Smooth muscle cell (in vitro differentiated cells): ENCODE measurements at regions not wholly inside any gene's neighbourhood (a gene's known extent, or its start where the extent isn't known, plus 50 kb on each side); places are given as distances from the start of the nearest gene placed in this dataset.

Experiments
- DNase-seq: peaks from one replicate; lab custom pipeline; 2025; ENCODE audit not compliant: unreplicated experiment; lab: John Stamatoyannopoulos, UW
- H2AFZ ChIP-seq: fragments of 200-600 bp; sonication (generic); 2 replicates; pipeline ENCODE4 v1.6.0; 2016; ENCODE audit warnings: antibody characterized with exemption, low read depth, mild to moderate bottlenecking
- H3F3A ChIP-seq: fragments of 200-600 bp; sonication (generic); 2 replicates; pipeline ENCODE4 v1.6.0; 2017; ENCODE audit warnings: antibody characterized with exemption, low read depth
- H3K27ac ChIP-seq: fragments of 200-600 bp; sonication (generic); 2 replicates; pipeline ENCODE4 v1.5.1; 2016; ENCODE audit warnings: low read depth, mild to moderate bottlenecking
- H3K27me3 ChIP-seq: fragments of 200-600 bp; sonication (generic); 2 replicates; pipeline ENCODE4 v1.6.1; 2016; ENCODE audit warnings: low read depth, mild to moderate bottlenecking
- H3K36me3 ChIP-seq: fragments of 200-600 bp; sonication (generic); 2 replicates; pipeline ENCODE4 v1.5.1; 2016; ENCODE audit warnings: low read depth
- H3K4me1 ChIP-seq: fragments of 200-600 bp; sonication (generic); 2 replicates; pipeline ENCODE4 v1.5.1; 2016; ENCODE audit warnings: low read depth
- H3K4me2 ChIP-seq: fragments of 200-600 bp; sonication (generic); 2 replicates; pipeline ENCODE4 v1.6.0; 2016; ENCODE audit warnings: mild to moderate bottlenecking
- H3K4me3 ChIP-seq: fragments of 200-600 bp; sonication (generic); 2 replicates; pipeline ENCODE4 v1.5.1; 2016; ENCODE audit warnings: mild to moderate bottlenecking
- H3K79me2 ChIP-seq: fragments of 200-600 bp; sonication (generic); 2 replicates; pipeline ENCODE4 v1.6.0; 2016; ENCODE audit warnings: low read depth, mild to moderate bottlenecking
- H3K9ac ChIP-seq: fragments of 200-600 bp; sonication (generic); 2 replicates; pipeline ENCODE4 v1.6.0; 2016; ENCODE audit warnings: low read depth
- H3K9me3 ChIP-seq: fragments of 200-600 bp; sonication (generic); replicated peaks from 2 replicates; pipeline ENCODE4 v1.5.1; 2016; ENCODE audit warnings: low read depth
- H4K20me1 ChIP-seq: fragments of 200-600 bp; sonication (generic); 2 replicates; pipeline ENCODE4 v1.6.0; 2016; ENCODE audit warnings: low read depth
- WGBS: methylation state at CpG from one replicate; pipeline ENCODE4 v1.1.7; 2016; ENCODE audit warnings: low lambda C conversion rate; 5-methylcytosine and 5-hydroxymethylcytosine counted together
- TF ChIP-seq, protein P1 (sequence below): fragments of 200-600 bp; sonication (generic); IDR thresholded peaks from 2 replicates; pipeline ENCODE4 v1.5.1; 2017; ENCODE audit warnings: borderline replicate concordance, mild to moderate bottlenecking, antibody characterized with exemption; ENCODE audit not compliant: insufficient read depth, poor library complexity, severe bottlenecking

DNA sequence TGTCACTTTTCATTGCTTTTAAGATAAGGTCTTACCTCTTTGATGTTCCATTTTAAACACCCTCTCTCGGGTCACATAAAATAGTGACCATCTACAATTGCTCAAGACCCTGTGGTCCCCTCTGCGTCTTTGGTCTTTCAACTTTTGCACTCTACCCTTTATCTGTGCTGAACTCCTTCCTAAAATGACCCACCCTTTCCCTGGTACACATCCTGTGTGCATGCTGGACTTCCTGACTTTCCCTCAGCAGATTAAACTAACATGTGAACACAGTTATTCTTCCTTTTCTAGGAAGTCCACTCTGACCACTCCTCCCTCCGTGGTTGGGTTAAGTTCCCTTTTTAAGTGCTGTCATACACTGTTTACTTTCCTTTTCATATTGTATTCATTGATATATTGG is 414.2 kb downstream of the GABRB3 start:
- no peaks in the 10 kb centered on the region for H3K9me3 ChIP-seq
- H3K4me3 ChIP-seq, result no peak overlapping the region
- H4K20me1 ChIP-seq, result no peaks in the 10 kb centered on the region
- 86% methylated on average over 3 of the region's 3 CpGs for WGBS
- H3K36me3 ChIP-seq, result no peaks in the 10 kb centered on the region
- no peak overlapping the region for H3K27ac ChIP-seq
- H3K9ac ChIP-seq, result no peak overlapping the region
- H2AFZ ChIP-seq, result no peak overlapping the region
- H3K27me3 ChIP-seq, result peaks cover 2% of the 10 kb centered on the region
- no peak for DNase-seq
- H3K79me2 ChIP-seq, result no peaks in the 10 kb centered on the region
- TF ChIP-seq, protein P1, sequence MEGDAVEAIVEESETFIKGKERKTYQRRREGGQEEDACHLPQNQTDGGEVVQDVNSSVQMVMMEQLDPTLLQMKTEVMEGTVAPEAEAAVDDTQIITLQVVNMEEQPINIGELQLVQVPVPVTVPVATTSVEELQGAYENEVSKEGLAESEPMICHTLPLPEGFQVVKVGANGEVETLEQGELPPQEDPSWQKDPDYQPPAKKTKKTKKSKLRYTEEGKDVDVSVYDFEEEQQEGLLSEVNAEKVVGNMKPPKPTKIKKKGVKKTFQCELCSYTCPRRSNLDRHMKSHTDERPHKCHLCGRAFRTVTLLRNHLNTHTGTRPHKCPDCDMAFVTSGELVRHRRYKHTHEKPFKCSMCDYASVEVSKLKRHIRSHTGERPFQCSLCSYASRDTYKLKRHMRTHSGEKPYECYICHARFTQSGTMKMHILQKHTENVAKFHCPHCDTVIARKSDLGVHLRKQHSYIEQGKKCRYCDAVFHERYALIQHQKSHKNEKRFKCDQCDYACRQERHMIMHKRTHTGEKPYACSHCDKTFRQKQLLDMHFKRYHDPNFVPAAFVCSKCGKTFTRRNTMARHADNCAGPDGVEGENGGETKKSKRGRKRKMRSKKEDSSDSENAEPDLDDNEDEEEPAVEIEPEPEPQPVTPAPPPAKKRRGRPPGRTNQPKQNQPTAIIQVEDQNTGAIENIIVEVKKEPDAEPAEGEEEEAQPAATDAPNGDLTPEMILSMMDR, result no peak
- no peaks in the 10 kb centered on the region for H3K4me1 ChIP-seq
- H3K4me2 ChIP-seq, result no peak overlapping the region
- no peaks in the 10 kb centered on the region for H3F3A ChIP-seq

DNA sequence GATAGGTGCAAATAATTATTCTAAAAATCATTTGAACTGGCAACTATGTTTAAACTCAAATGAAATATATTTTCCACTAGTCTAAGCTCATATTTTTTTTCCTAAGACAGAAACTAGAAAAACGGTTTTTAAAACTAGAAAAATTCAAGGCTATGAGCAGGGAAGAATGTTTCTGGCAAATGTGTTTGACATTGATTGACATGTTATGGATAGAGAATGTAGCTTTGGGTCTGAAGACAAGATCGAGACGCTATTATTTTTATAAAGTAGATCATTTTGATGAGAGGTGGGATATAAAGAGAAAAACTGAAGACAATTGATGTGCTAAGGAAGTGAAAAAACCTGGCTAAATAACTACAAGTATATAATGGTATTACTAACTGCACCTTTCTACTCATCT is 415.2 kb downstream of the GABRB3 start:
- Histone ChIP-seq H3K27ac (no peak overlapping the region), H3K4me2 (no peak overlapping the region), H3K79me2 (no peaks in the 10 kb centered on the region), H3K36me3 (no peaks in the 10 kb centered on the region), H3K9ac (no peak overlapping the region), H4K20me1 (no peaks in the 10 kb centered on the region), H3K27me3 (peaks cover 2% of the 10 kb centered on the region), H3K4me3 (no peak overlapping the region), H2AFZ (no peak overlapping the region), H3K9me3 (no peaks in the 10 kb centered on the region), H3F3A (no peaks in the 10 kb centered on the region), H3K4me1 (no peaks in the 10 kb centered on the region)
- DNase-seq, result no peak
- TF ChIP-seq, protein P1, result no peak
- WGBS, result 88% methylated on average over 3 of the region's 3 CpGs

DNA sequence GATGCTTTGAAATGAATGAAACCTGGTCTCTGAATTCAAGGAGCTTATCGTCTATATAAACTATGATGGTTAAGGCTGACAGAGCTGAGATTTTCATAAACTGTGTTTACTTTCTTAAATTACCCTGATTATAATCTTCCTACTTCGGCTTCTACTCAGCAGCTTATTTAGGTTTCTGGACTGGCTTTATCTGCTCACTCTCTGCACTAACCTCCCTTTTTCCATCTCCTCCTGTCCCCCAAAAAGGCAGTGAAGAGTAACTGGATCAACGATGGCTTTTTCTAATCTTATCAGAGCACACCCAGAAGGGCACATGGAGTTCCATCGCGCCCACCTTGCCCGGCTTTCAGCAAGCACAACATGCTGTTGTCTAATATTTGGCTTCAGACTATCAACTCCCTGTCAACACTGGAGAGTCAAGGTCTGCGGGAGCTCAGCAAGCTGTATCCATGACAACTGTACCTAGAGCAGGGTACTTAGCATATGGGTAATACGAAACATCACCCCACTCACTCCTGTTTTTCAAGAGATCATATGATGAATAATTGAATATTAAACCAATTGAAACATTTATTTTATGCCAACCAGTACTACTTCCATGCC is 417.3 kb downstream of the GABRB3 start:
- 82% methylated on average over 8 of the region's 8 CpGs for WGBS

More for the DNA sequence above, 417.3 kb downstream of the GABRB3 start:
- Histone ChIP-seq H3K79me2 (no peaks in the 10 kb centered on the region), H3K9me3 (no peaks in the 10 kb centered on the region), H3K27me3 (peaks cover 2% of the 10 kb centered on the region), H3K4me3 (no peak overlapping the region), H3K9ac (no peak overlapping the region), H4K20me1 (no peaks in the 10 kb centered on the region), H3F3A (no peaks in the 10 kb centered on the region), H3K27ac (no peak overlapping the region), H3K36me3 (no peaks in the 10 kb centered on the region), H2AFZ (no peak overlapping the region), H3K4me1 (no peaks in the 10 kb centered on the region), H3K4me2 (no peak overlapping the region)
- DNase-seq, result no peak
- TF ChIP-seq, protein P1, result no peak
